ENCODE measurements at regions not wholly inside any gene's neighbourhood (a gene's known extent, or its start where the extent isn't known, plus 50 kb on each side); places are given as distances from the start of the nearest gene placed in this dataset.

DNA sequence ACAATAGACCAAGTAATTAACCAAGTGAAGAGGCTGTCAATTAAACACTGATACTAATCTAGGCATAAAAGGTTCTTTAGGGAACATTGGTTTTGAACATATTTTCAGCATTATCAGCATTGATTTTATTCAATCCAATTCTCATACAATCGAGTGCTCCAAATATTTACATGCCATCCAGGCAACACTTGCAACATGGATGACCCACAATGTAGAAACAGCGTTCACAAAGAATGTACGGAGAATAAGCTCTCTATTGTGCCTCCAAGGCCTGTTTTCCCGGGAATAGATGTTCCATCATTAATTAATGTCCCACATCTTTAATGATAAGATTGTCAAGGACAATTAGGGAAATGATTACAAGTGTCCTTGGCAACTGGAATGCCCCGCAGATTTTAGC, 117.4 kb downstream of the RFX6 start:
- TF ChIP-seq, protein P1, sequence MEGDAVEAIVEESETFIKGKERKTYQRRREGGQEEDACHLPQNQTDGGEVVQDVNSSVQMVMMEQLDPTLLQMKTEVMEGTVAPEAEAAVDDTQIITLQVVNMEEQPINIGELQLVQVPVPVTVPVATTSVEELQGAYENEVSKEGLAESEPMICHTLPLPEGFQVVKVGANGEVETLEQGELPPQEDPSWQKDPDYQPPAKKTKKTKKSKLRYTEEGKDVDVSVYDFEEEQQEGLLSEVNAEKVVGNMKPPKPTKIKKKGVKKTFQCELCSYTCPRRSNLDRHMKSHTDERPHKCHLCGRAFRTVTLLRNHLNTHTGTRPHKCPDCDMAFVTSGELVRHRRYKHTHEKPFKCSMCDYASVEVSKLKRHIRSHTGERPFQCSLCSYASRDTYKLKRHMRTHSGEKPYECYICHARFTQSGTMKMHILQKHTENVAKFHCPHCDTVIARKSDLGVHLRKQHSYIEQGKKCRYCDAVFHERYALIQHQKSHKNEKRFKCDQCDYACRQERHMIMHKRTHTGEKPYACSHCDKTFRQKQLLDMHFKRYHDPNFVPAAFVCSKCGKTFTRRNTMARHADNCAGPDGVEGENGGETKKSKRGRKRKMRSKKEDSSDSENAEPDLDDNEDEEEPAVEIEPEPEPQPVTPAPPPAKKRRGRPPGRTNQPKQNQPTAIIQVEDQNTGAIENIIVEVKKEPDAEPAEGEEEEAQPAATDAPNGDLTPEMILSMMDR (IDR thresholded peaks at IDR 0.05): no peak
- TF ChIP-seq POLR2A (IDR thresholded peaks at IDR 0.05): no peak

All from Peyer's patch (tissue), 4 donors.